NCI-H510A (cell line): ENCODE measurements at regions not wholly inside any gene's neighbourhood (a gene's known extent, or its start where the extent isn't known, plus 50 kb on each side); places are given as distances from the start of the nearest gene placed in this dataset.
"Not testable (repeated sequence)": the region's sequence is repeated elsewhere in the genome, so short reads cannot be mapped to it uniquely, and the experiment has no call there.

Experiments used
- DNase-seq: peaks from one replicate; lab custom pipeline; 2025; lab: John Stamatoyannopoulos, UW

DNA sequence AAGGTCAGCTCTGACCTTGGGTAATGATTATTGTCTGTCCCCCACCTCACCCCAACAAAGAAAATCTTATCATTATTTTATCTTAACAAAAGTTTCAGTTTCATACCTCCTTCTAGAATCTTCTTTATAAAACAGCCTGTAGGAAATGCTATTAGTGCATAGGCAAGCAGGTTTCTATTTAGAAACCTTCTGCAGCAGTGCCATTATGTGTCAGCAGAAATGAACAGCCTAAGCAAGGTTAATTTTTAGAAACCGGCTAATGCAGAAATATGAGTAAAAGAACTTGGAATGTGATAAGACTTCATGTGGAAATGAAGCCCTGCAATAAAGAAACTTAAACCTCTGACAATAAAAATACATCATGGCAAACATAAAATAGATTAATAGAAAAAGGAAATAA, 814.4 kb downstream of the FSCB start:
- DNase-seq, result no peak

DNA sequence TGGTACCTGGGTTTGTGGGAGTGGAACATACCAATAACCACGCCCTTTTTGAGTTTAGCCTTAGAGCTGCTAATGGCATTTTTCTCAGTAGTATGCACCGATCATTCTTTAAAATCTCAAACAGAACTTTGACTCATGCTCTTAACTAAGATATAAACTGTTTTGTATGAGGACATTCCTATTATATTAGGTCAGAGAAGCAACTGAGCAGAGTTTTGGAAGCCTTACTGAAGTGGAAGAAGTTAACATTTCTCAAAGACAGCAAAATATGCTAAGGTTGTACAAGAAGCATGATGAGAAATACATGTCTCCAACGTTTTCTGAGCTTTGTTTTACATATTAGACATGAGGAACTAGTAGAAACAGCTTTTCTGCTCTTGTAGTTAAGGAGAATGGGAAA, 819.2 kb downstream of the FSCB start:
- no peak for DNase-seq

DNA sequence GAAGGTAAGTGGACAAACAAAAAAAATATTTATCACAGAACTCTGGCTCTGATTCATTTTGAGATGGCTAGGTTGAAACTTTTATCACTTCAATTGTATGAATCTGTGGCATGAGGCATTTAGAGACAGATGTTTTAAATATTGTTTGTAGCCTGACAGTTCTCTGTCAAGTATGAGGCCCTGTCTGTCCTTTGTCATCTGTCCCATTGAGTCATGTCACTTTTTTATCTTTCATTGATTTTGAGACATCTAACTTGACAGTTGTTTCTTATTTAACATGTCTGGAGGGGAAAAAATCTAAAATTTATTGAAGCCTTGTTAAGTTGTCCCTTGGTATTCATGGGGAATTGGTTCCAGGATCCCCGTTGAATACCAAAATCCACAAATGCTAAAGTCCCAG, 829.5 kb downstream of the FSCB start:
- DNase-seq, result no peak

DNA sequence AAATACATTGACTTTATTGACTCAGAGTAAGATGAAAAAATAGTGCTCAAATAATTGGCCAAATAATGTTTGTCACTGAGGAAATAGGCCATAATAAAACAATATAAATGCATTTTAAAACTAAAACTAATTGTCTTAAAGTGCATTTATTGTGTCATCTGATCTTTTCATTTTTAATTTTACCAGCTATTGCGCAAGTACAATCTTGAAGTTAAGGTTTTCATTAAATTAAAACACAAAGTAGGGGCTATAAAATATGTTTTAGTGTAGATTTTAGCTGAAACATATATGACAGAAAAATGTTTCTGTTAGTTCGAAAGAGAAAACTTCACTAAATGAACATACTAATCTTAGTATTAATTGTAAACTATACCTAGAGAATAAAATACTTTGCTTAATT, 832.8 kb downstream of the FSCB start:
- no peak for DNase-seq

DNA sequence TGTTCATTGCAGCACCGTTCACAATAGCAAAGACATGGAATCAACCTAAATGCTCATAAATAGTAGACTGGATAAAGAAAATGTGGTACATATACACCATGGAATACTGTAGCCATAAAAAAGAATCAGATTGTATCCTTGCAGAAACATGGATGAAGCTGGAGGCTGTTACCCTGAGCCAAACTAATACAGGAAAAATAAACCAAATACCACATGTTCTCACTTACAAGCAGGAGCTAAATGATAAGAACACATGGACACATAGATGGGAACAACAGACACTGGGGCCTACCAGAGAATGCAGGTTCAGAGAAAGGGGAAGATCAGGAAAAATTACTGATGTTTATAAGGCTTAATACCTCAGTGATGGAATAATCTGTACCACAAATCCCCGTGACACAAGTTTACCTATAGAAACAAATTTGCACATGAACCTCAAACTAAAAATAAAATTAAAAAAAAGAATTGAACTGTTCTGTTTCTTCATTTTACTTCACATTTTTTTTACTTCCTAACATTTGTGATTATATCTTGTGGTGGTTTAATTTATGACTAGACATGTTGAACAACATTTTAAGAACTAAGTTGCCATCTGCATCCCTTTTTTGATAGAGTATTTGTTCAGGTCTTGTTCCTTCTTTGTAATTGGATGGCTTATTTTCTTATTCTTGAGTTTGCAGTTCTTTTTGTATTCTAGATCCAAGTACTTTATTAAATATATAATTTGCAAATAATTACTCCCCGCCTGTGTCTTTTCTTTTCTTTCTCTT, 835.2 kb downstream of the FSCB start:
- DNase-seq, result no peak

DNA sequence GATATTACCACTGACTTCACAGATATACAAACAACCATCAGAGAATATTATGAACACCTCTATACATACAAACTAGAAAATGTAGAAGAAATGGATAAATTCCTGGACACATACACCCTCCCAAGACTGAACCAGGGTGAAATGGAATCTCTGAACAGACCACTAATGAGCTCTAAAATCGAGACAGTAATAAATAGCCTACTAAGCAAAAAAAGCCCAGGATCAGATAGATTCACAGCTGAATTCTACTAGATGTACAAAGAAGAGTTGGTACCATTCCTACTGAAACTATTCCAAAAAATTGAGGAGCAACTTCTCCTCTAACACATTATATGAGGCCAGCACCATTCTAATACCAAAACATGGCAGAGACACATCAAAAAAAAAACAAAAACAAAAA, 837.7 kb downstream of the FSCB start:
- DNase-seq, result no peak

DNA sequence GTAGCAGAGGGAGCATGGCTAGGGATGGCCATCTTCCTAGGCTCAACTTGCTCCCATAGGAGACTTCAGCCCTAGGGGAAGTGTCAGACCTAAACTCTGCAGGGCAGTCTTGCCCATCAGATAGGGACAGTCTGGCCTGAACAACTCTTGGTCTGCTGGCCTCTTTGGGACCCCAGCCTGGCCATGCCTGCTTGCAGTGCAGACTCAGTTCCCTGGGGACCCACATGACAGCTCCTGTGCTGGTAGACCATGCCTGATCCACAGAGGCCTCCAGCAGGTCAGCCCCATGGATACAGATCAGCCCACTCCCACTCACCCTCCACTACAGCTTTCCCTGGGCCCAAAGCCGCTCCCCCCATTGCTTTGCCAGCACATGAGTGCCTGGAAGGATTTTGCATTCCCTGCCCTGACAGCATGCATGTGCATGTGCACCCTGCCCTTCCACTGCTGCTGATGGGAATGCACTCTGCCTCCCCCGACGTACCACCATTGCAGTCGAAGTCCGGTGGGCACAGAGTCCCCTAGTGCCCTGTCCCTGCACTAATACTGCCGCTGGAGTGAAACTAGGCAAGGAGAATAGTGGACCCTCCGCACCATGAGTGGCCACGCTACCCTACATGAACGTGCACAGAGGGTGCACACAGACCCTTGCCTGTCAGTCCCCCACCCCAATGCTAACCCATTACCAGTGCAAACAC, 841.4 kb downstream of the FSCB start:
- DNase-seq, result no peak

DNA sequence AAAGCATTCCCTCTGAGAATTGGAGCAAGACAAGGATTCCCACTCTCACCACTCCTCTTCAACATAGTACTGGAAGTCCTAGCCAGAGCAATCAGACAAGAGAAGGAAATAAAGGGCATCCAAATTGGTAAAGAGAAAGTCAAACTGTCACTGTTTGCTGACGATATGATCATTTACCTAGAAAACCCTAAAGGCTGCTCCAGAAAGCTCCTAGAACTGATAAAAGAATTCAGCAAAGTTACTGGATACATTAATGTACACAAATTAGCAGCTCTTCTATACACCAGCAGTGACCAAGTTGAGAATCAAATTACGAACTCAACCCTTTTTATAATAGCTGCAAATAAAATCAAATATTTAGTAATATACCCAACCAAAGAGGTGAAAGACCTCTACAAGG, 851.9 kb downstream of the FSCB start:
- DNase-seq, result not testable (repeated sequence)

DNA sequence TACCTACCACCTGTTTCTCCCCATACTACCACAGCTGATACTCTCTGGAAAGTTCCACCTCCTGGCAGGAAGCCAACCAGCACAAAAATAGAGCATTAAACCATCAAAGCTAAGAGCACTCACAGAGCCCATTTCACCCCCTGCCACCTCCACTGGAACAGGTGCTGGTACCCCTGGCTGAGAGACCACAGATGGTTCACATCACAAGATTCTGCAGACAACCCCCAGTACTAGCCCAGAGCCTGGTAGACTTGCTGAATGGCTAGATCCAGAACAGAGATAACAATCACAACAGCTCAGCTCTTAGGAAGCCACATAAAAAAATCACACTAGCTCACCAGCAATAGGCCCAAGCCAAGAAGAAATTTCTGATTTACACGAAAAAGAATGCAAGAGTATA, 855.2 kb downstream of the FSCB start:
- no peak for DNase-seq

DNA sequence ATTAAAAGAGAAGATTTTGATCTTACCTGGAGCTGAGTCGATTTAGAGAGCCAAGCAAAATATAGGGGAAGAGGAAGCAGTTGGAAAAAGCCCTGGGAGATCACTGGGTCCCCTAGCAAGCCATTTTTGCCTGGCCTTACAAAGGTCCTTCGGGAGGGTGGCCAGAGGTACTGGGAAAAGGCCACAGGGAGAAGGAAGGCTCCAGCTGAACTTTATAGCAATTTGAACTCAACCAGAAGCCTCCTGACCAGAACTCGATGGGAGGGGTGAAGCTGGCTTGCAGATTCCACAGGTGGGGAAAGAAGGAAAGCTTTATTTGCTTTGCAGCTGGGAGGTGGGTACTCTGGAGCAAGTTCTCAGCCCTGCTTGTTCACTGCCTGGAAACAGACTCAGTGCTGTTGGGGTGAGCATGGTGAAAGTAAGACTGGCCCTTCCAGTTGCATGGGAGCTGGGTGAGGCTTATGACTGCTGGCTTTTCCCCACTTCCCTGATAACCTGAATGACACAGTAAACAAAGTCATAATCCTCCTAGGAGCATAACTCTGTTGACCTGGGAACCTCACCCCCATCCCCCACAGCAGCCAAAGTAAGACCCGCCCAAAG, 855.8 kb downstream of the FSCB start:
- no peak for DNase-seq

DNA sequence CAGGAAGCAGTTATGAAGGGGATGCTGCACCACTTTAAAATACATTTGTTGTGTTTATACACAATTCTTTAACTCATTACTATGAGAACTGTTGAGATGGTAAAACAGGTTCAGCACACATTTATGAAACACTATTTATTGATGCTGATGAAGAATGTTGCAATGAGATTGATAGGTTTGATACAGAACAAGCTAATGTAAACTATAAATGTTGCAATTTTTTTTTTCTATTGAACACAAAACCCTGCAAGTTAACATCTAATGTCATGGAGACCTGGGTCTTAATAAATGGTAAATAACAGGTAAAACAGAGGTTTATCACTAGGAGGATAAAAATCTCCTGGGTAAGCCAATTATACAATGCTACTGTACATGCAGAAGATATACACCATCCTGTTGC, 857.6 kb downstream of the FSCB start:
- DNase-seq, result no peak

DNA sequence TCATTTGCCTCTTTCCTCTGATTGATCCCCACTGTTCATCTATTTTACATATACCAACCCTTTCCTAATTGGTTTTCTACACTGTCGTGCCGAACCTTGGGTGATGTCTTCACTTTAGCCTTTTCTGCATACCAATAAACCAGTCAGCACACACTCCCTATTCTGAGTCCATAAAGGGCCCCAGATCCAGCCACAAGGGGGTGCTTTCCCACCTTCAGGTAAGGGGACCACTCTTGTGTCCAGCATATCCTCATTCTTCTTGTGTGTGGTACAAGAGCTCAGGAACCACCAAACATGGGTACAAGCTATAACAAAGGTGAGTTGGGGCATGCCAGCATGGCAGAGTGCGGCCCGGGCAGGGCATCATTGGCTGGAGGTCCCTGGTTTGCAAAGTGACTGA, 859.8 kb downstream of the FSCB start:
- no peak for DNase-seq

DNA sequence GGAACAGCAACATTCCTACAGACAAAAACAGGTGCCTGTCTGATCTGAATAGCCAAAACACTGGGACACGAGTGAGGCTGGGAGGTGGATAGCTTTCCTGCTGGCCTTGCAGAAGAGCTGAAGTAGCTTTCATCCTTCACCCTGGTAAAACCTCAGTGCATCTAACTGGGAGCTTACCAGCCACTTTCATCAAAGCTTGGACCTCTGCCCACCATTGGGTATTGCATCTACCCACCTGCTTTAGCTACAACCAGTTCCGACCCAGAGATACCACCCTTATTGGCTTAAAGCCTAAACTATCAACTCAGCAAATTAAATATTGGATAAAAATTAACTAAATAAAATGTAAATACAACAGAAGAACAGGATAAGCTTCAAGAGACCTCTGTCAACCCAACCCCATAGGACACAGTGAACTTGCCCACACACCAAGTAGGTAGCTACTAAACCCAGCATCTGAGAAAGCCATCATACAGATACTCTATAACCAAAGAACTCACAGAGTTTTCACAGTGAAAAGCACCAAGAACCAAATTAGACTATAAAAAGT, 866.3 kb downstream of the FSCB start:
- no peak for DNase-seq

DNA sequence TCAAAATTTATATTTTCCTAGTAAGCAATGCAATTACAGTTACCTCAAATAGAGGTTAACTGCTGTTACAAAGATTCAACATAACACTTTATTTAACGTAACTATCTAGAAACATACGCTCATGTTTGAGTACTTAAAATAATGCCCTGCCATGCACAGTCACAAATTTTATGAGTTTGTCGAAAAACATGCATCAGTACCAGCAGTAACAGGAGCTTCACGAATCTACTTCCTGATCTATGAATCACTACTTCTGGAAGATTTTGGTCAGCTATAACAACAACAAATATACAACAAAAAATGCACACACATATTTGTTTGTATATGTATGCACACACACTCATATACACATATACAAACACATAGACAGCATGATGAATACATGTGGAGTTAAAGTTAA, 881.8 kb downstream of the FSCB start:
- no peak for DNase-seq

DNA sequence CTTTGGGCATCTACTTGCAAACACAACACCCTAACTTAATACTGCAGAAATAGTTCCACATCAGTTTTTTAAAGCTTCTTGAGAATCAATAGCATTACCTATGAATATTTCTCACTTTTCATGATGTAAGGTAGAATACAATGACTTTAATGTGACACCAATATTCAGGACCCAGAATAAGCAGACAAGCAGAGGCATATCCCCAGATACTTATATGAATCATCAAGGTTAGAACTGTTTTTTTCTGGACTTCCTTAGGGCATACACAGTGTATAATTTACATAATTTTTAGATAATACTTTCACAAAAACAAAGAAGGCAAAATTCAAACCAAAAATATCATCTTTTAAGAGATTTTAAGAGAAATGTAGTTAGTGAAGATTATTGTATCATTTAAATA, 885.8 kb downstream of the FSCB start:
- DNase-seq, result no peak

DNA sequence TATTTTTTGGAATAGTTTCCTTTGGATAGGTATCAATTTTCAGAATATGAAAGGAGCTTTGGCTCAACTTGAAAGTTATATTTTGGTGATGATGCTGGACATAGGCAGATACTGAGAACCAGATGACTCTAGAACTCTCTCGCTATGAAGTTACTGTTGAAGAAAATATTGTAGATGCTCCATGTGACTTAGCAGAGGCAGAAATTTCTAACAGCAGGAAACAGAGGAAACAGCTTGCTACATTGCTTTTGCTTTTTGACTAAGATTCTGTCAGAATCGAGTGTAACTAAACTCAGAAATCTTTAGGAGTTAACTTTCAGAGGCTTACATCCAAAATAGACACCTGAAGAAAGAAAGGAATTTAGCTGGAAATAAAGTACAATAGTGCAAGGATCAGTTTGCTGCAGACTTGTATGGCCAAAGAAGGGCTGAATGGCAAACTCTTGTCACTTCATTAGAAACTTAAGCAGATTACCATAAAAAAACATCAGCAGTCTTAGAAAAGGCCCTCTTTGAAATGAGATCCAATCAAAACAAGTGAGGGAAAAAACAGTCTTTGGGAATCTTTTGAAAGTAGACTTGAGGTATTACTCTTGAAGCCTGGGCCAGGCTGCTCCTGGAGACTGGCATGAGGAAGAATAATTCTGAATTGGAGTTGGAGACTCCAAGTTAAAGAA, 911.8 kb downstream of the FSCB start:
- DNase-seq, result no peak

DNA sequence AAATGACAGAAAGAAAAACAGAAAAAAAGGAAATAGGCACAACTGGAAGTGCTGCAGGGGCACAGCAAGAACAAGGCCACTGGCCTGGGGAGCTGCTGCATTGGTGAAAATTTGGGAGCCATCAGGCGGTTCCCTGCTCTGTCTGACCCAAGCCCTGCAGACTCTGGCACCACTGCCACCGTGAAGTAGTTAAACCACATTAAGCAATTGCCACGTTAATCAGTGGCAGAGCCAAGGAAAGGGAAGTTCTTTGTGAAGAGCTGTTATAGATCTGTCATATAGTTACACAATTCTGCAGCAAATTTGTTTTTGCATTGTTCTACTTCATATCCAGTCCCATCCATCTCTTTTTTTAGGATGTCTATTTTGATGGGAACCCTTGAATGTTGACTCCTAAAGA, 915.3 kb downstream of the FSCB start:
- DNase-seq, result no peak

DNA sequence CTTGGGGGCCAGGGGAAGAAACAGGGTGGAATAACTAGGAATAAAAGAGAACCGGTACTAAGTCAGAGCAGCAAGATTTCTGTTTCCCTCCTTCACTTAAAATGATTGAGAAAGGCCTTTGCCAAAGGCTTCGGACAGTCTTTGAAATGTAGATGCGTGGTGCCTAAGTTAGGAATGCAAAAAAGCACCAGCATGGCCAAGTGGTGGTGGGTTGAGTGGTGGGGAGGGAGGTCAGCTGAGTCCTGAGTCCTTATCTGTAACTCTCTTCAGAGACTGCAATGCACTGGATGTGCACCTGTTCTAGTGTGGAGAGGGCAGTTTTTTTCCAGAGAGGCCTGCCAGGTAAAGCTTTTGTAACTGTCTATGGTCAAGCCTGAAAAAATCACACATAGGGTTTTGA, 919.9 kb downstream of the FSCB start:
- DNase-seq, result no peak

DNA sequence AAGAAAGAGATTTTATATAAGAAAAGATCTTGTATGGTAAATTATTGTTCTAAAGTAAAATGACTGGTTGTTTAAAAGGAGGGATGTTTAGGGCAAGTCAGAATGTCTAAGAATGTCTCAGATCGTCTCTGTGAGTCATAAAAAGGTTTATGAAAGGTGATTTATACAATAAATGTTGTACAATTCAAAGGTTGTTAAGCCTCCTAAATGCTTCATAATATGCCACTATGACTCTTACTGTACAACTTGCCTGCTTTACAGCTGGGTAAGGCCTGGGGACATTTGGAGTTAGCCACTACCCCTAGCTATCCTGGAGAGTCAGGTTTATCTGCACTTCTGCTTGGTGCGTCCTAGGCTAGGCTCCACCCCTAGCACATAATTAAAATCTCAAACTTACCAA, 927.4 kb downstream of the FSCB start:
- DNase-seq, result no peak

DNA sequence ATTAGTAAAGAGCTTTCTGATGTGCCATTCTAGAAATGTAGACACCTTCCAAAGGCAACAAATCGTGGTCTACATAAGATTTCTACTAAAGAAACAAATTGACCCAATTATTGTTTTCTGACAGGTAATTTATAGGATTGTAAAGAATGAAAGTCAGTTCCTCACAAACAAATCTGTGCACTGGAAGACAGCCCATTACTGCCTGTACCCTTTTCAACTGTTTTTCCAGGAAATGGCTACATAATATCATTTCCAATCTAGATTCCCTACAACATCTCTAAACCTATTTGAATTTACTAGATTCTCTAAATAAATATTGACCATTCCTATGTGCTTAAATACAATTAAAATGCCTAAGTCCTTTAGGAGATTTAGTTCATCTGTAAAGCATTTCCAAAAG, 939.1 kb downstream of the FSCB start:
- DNase-seq, result no peak

DNA sequence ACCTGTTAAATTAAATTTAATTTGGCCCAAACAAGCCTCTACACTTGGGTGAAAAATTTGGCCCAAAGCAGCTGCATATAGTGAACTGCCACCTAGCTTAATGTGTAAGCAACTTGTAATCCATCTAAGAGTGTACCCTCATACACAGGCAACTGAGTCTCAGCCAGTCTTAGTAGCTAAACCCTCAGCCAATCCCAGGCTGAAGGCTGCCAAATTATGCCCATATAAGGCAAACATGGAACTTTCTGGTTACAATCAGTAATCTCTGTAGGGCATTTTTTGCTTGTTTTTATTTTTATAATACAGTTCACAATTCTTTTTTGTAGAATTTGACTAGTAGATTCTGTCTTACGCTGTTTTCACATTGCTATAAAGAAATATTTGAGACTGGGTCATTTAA, 958.7 kb downstream of the FSCB start:
- DNase-seq, result no peak

DNA sequence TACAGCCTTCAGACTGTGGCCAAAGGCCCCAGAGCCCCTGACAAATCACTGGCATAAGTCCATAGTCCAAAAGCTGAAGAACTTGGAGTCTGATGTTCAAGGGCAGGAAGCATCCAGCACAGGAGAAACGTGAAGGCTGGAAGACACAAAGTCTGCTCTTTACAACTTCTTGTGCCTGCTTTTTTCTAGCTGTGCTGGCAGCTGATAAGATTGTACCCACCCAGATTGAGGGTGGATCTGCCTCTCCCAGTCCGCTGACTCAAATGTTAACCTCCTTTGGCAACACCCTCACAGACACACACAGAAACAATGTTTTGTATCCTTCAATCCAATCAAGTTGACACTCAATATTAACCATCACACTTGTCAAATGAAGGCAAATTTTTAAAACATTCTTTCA, 959.5 kb downstream of the FSCB start:
- DNase-seq, result not testable (repeated sequence)

DNA sequence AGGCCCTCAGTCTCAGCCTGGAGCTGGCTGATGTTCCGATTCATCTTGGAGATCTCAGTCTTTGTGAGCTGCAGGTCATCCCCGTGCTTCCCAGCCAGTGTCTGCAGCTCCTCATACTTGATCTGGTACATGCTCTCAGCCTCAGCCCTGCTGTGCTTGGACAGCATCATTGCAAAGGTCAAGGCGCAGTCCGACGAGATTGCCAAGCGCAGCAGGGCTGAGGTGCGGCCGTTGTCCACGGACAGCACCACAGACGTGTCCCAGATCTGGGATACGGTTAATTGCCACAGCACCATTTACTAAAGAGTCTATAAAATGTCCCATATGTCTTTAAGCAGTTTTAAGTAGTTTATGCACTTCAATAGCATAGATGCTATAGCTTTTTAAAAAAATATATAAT, 965.7 kb downstream of the FSCB start:
- no peak for DNase-seq
